ENCODE measurements at regions not wholly inside any gene's neighbourhood (a gene's known extent, or its start where the extent isn't known, plus 50 kb on each side); places are given as distances from the start of the nearest gene placed in this dataset.
A peak's percentile ranks its signal among the peaks of the same experiment; 100 is the strongest.

- H3K4me3 ChIP-seq (ENCODE audit: low read depth, low read length), result no peak overlapping the region
- Mint-ChIP-seq H3K27ac (no peak overlapping the region), H3K4me3 (no peak overlapping the region), H3K36me3 (no peaks in the 10 kb centered on the region), H3K27me3 (peaks cover 28% of the 10 kb centered on the region), H3K4me1 (peaks cover 0 to 6% (median 5%) of the 10 kb centered on the region in 4 donors), H3K9me3 (peaks cover 0 to 2% (median 0%) of the 10 kb centered on the region in 7 donors)
- no peak overlapping the region for H3K27ac ChIP-seq (ENCODE audit: insufficient read depth, low read length, poor library complexity, severe bottlenecking)
- no peak for ATAC-seq (ENCODE audit: low read depth in 2 of 2)
- no peaks in the 10 kb centered on the region for H3K27me3 ChIP-seq (ENCODE audit: control insufficient read depth, insufficient read depth, low read length)
- no peak for DNase-seq
- no peaks in the 10 kb centered on the region for H3K4me1 ChIP-seq (ENCODE audit: control insufficient read depth, insufficient read depth, low read length, poor library complexity, severe bottlenecking)
- H3K36me3 ChIP-seq (ENCODE audit: control insufficient read depth, insufficient read depth, low read length), result no peaks in the 10 kb centered on the region
- H3K9me3 ChIP-seq (ENCODE audit: control insufficient read depth in 2 of 2, low read length in 2 of 2), result no peaks in the 10 kb centered on the region
Measured at GRCh38 chr2:207224791-207225482, 59.2 kb upstream of the KLF7 start.

DNA sequence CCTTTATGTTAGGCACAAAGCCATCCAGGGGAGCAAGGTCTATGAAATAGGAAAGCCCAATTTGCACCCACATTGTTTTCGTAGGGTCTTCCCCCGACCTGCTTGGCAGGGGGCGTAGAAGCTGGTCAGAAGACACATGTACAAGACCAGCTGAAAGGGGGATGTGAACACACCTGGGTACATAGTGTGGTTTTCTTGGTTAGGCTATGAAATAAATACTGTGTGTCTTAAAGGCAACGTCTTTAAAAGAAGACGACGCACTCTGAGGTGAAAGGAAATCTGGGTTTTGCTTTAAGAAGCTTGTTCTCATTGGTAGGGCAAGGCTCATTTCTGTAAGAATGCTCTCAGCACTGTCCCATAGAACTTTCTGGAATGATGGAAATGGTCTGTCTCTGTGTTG, 60.0 kb upstream of the KLF7 start:
- H3K27me3 Mint-ChIP-seq, result peaks cover 27% of the 10 kb centered on the region
- Histone ChIP-seq H3K27ac (ENCODE audit: insufficient read depth, low read length, poor library complexity, severe bottlenecking) (no peak overlapping the region), H3K36me3 (ENCODE audit: control insufficient read depth, insufficient read depth, low read length) (no peaks in the 10 kb centered on the region), H3K4me3 (ENCODE audit: low read depth, low read length) (no peak overlapping the region), H3K4me1 (ENCODE audit: control insufficient read depth, insufficient read depth, low read length, poor library complexity, severe bottlenecking) (no peaks in the 10 kb centered on the region), H3K27me3 (ENCODE audit: control insufficient read depth, insufficient read depth, low read length) (no peaks in the 10 kb centered on the region), H3K9me3 (ENCODE audit: control insufficient read depth in 2 of 2, low read length in 2 of 2) (no peaks in the 10 kb centered on the region)
- peaks cover 0 to 2% (median 0%) of the 10 kb centered on the region in 7 donors for H3K9me3 Mint-ChIP-seq
- no peak overlapping the region for H3K27ac Mint-ChIP-seq
- ATAC-seq (ENCODE audit: low read depth in 2 of 2) (no peak), DNase-seq (peak in 1 of 3 donors; percentile 31)
- H3K36me3 Mint-ChIP-seq, result no peaks in the 10 kb centered on the region
- no peak overlapping the region for H3K4me3 Mint-ChIP-seq
- H3K4me1 Mint-ChIP-seq, result peaks cover 0 to 8% (median 5%) of the 10 kb centered on the region in 4 donors

DNA sequence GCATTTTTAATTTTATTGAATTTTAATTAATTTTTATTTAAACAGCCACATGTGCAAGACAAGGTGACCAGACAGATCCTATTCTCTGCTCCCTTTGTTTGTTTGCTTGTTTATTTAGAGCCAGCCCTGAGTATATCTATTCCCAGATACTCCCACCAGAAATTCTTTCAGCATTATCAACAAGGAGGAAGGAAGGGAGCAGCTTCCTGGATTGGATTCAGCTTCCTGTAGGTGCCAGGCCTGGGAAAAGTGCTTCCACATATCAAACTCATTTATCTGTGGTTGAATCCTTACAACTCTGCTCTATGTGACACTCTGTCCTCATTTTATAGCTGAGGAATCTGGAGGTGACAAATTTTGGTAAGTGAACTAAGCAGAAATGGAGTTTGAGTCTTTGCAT, 60.5 kb upstream of the KLF7 start:
- H3K4me1 Mint-ChIP-seq, result peaks cover 0 to 10% (median 5%) of the 10 kb centered on the region in 4 donors

DNA sequence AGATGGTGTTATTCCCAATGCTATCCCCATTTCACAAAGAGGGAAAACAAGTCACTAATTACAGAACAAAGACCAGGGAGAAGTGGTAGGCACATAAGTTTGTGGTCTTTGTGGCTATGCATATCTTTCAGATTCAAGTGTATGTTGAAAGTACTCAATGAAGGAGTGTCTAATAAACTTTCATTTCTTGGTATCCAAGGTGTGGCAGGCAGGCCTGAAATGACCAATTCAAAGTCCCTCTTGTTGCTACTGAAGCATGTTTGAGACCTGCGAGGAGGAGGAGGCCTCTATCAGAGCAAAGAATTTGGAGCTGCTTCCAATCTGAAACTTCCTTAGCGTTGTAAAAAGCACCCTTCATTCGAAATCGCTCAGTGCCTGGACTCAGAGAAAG, 60.9 kb upstream of the KLF7 start:
- no peaks in the 10 kb centered on the region for H3K27me3 ChIP-seq (ENCODE audit: control insufficient read depth, insufficient read depth, low read length)
- no peak for ATAC-seq (ENCODE audit: low read depth in 2 of 2)
- no peak overlapping the region for H3K4me3 ChIP-seq (ENCODE audit: low read depth, low read length)
- no peak for DNase-seq
- H3K27ac ChIP-seq (ENCODE audit: insufficient read depth, low read length, poor library complexity, severe bottlenecking), result no peak overlapping the region
- Mint-ChIP-seq H3K4me3 (no peak overlapping the region), H3K4me1 (peaks cover 0 to 14% (median 5%) of the 10 kb centered on the region in 4 donors), H3K27ac (peak overlapping the region in 1 of 3 donors; percentile 31), H3K36me3 (no peaks in the 10 kb centered on the region), H3K9me3 (peaks cover 0 to 2% (median 0%) of the 10 kb centered on the region in 7 donors), H3K27me3 (peaks cover 18% of the 10 kb centered on the region)
- no peaks in the 10 kb centered on the region for H3K9me3 ChIP-seq (ENCODE audit: control insufficient read depth in 2 of 2, low read length in 2 of 2)
- H3K4me1 ChIP-seq (ENCODE audit: control insufficient read depth, insufficient read depth, low read length, poor library complexity, severe bottlenecking), result no peaks in the 10 kb centered on the region
- H3K36me3 ChIP-seq (ENCODE audit: control insufficient read depth, insufficient read depth, low read length), result no peaks in the 10 kb centered on the region

More for the DNA sequence above, 60.5 kb upstream of the KLF7 start:
- H3K27ac Mint-ChIP-seq, result peak overlapping the region in 1 of 3 donors; percentile 31
- peaks cover 22% of the 10 kb centered on the region for H3K27me3 Mint-ChIP-seq
- Histone ChIP-seq H3K27me3 (ENCODE audit: control insufficient read depth, insufficient read depth, low read length) (no peaks in the 10 kb centered on the region), H3K27ac (ENCODE audit: insufficient read depth, low read length, poor library complexity, severe bottlenecking) (no peak overlapping the region), H3K9me3 (ENCODE audit: control insufficient read depth in 2 of 2, low read length in 2 of 2) (no peaks in the 10 kb centered on the region), H3K36me3 (ENCODE audit: control insufficient read depth, insufficient read depth, low read length) (no peaks in the 10 kb centered on the region), H3K4me1 (ENCODE audit: control insufficient read depth, insufficient read depth, low read length, poor library complexity, severe bottlenecking) (no peaks in the 10 kb centered on the region), H3K4me3 (ENCODE audit: low read depth, low read length) (no peak overlapping the region)
- DNase-seq (no peak), ATAC-seq (ENCODE audit: low read depth in 2 of 2) (no peak)
- no peak overlapping the region for H3K4me3 Mint-ChIP-seq
- no peaks in the 10 kb centered on the region for H3K36me3 Mint-ChIP-seq
- H3K9me3 Mint-ChIP-seq, result peaks cover 0 to 2% (median 0%) of the 10 kb centered on the region in 7 donors

- no peak for DNase-seq
- H3K9me3 ChIP-seq (ENCODE audit: control insufficient read depth in 2 of 2, low read length in 2 of 2), result no peaks in the 10 kb centered on the region
- ATAC-seq (ENCODE audit: low read depth in 2 of 2), result no peak
- Mint-ChIP-seq H3K9me3 (peaks cover 0 to 2% (median 0%) of the 10 kb centered on the region in 7 donors), H3K4me1 (peaks cover 0 to 15% (median 5%) of the 10 kb centered on the region in 4 donors), H3K27ac (no peak overlapping the region), H3K4me3 (no peak overlapping the region), H3K27me3 (peaks cover 18% of the 10 kb centered on the region), H3K36me3 (no peaks in the 10 kb centered on the region)
- H3K27ac ChIP-seq (ENCODE audit: insufficient read depth, low read length, poor library complexity, severe bottlenecking), result no peak overlapping the region
- H3K36me3 ChIP-seq (ENCODE audit: control insufficient read depth, insufficient read depth, low read length), result no peaks in the 10 kb centered on the region
- no peaks in the 10 kb centered on the region for H3K27me3 ChIP-seq (ENCODE audit: control insufficient read depth, insufficient read depth, low read length)
- no peaks in the 10 kb centered on the region for H3K4me1 ChIP-seq (ENCODE audit: control insufficient read depth, insufficient read depth, low read length, poor library complexity, severe bottlenecking)
- H3K4me3 ChIP-seq (ENCODE audit: low read depth, low read length), result no peak overlapping the region
Measured at GRCh38 chr2:207227062-207227748, 61.5 kb upstream of the KLF7 start.

DNA sequence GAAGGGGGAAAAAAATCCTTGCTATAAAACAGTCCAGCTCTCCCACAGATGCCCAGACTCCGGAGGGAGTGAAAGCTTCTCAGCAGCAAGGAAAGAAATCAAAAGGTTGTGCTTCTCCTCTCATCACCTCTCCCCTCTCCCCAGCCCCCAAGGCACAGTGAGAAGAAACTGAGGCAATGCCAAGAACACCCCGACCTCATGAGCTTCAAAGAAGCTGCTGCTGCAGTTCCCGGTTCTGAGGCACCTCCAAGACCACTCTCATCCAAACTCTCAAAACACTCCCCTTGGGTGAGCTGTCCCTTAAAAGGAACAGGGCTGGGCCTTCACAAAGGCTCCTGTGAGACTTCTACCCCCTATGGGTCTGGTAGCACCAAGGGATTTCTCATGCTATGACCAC, 62.0 kb upstream of the KLF7 start:
- no peaks in the 10 kb centered on the region for H3K36me3 Mint-ChIP-seq
- H3K9me3 Mint-ChIP-seq, result peaks cover 0 to 2% (median 0%) of the 10 kb centered on the region in 7 donors
- Histone ChIP-seq H3K36me3 (ENCODE audit: control insufficient read depth, insufficient read depth, low read length) (no peaks in the 10 kb centered on the region), H3K4me1 (ENCODE audit: control insufficient read depth, insufficient read depth, low read length, poor library complexity, severe bottlenecking) (no peaks in the 10 kb centered on the region), H3K27ac (ENCODE audit: insufficient read depth, low read length, poor library complexity, severe bottlenecking) (no peak overlapping the region), H3K9me3 (ENCODE audit: control insufficient read depth in 2 of 2, low read length in 2 of 2) (no peaks in the 10 kb centered on the region), H3K27me3 (ENCODE audit: control insufficient read depth, insufficient read depth, low read length) (no peaks in the 10 kb centered on the region), H3K4me3 (ENCODE audit: low read depth, low read length) (no peak overlapping the region)
- DNase-seq, result no peak
- H3K27ac Mint-ChIP-seq, result no peak overlapping the region
- peaks cover 0 to 15% (median 5%) of the 10 kb centered on the region in 4 donors for H3K4me1 Mint-ChIP-seq
- no peak overlapping the region for H3K4me3 Mint-ChIP-seq
- no peak for ATAC-seq (ENCODE audit: low read depth in 2 of 2)
- peaks cover 18% of the 10 kb centered on the region for H3K27me3 Mint-ChIP-seq

- Mint-ChIP-seq H3K9me3 (peaks cover 0 to 2% (median 0%) of the 10 kb centered on the region in 7 donors), H3K36me3 (no peaks in the 10 kb centered on the region), H3K27ac (peak overlapping the region in 2 of 3 donors; percentile 6 to 33), H3K4me3 (no peak overlapping the region), H3K27me3 (peaks cover 19% of the 10 kb centered on the region), H3K4me1 (peaks cover 0 to 15% (median 5%) of the 10 kb centered on the region in 4 donors)
- ATAC-seq (ENCODE audit: low read depth in 2 of 2), result no peak
- Histone ChIP-seq H3K27me3 (ENCODE audit: control insufficient read depth, insufficient read depth, low read length) (no peaks in the 10 kb centered on the region), H3K4me3 (ENCODE audit: low read depth, low read length) (no peak overlapping the region), H3K9me3 (ENCODE audit: control insufficient read depth in 2 of 2, low read length in 2 of 2) (no peaks in the 10 kb centered on the region), H3K27ac (ENCODE audit: insufficient read depth, low read length, poor library complexity, severe bottlenecking) (no peak overlapping the region), H3K4me1 (ENCODE audit: control insufficient read depth, insufficient read depth, low read length, poor library complexity, severe bottlenecking) (no peaks in the 10 kb centered on the region), H3K36me3 (ENCODE audit: control insufficient read depth, insufficient read depth, low read length) (no peaks in the 10 kb centered on the region)
- DNase-seq, result no peak
Measured at GRCh38 chr2:207228402-207228801, 62.7 kb upstream of the KLF7 start.
